ENCODE measurements at regions not wholly inside any gene's neighbourhood (a gene's known extent, or its start where the extent isn't known, plus 50 kb on each side); places are given as distances from the start of the nearest gene placed in this dataset.
"Not testable (repeated sequence)": the region's sequence is repeated elsewhere in the genome, so short reads cannot be mapped to it uniquely, and the experiment has no call there.

DNA sequence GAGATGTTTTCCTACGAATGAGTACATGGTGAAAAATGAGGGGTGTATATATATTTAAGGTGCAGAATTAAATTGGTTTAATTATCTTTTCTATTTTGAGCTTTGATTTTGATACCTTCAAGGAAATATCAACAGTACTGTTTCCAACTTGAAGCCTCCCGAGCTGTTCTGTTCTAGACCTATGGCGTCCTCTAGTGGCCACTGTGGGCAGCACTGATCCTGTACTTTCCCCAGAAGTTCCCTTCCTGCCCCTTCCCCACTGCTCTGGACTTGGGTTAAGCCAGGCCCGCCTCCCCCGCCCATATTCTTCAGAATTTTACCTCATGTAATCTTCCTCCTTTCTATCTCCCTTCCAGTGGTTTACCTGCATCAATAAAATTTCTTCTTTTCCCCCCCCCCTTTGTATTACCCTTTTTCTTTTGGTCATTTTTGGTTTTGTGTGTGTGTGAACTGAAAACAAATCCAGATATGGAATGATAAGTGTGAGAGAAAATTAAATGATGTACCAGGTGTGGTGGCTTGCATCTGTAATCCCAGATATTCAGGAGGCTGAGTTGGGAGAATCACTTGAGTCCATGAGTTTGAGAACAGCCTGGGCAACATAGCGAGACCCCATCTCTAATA is 1643.5 kb downstream of the TP53TG3F start:
- Histone ChIP-seq H3K4me3 (ENCODE audit: low read depth in 1 of 2, low read length in 2 of 2) (no peak overlapping the region), H3K27me3 (ENCODE audit: control insufficient read depth in 1 of 2, insufficient read depth in 2 of 2, low read length in 2 of 2) (no peaks in the 10 kb centered on the region), H3K27ac (ENCODE audit: low read depth in 2 of 2, low read length in 1 of 2) (no peak overlapping the region), H3K36me3 (ENCODE audit: control insufficient read depth in 2 of 2, insufficient read depth in 2 of 2, low read length in 1 of 2) (no peaks in the 10 kb centered on the region), H3K9me3 (ENCODE audit: control insufficient read depth in 2 of 2, insufficient read depth in 1 of 2, low read depth in 1 of 2, low read length in 1 of 2) (no peaks in the 10 kb centered on the region), H3K4me1 (ENCODE audit: control insufficient read depth in 2 of 2, insufficient read depth in 2 of 2, low read length in 1 of 2) (no peaks in the 10 kb centered on the region)
- WGBS, 2 donors, result 31 to 40% methylated on average over 6 of the region's 6 CpGs

DNA sequence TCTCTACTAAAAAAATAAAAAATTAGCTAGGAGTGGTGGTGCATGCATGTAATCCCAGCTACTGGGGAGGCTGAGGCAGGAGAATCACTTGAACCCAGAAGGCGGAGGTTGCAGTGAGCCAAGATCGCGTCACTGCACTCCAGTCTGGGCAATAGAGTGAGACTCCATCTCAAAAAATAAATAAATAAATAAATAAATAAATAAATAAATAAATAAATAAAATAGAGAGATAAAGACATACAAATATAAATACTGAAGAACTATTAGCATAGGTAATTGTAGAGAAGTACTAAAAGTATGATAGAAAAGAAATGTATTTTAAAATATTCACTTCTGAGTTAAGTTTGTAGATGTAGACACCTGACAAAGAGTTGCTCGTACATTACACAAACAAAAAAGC is 1652.4 kb downstream of the TP53TG3F start:
- not testable (repeated sequence) for H3K27me3 ChIP-seq (ENCODE audit: control insufficient read depth in 1 of 2, insufficient read depth in 2 of 2, low read length in 2 of 2); H3K27ac ChIP-seq (ENCODE audit: low read depth in 2 of 2, low read length in 1 of 2); H3K4me3 ChIP-seq (ENCODE audit: low read depth in 1 of 2, low read length in 2 of 2); H3K4me1 ChIP-seq (ENCODE audit: control insufficient read depth in 2 of 2, insufficient read depth in 2 of 2, low read length in 1 of 2); H3K9me3 ChIP-seq (ENCODE audit: control insufficient read depth in 2 of 2, insufficient read depth in 1 of 2, low read depth in 1 of 2, low read length in 1 of 2); H3K36me3 ChIP-seq (ENCODE audit: control insufficient read depth in 2 of 2, insufficient read depth in 2 of 2, low read length in 1 of 2)
- WGBS, 2 donors, result 71 to 82% methylated on average over 4 of the region's 4 CpGs

DNA sequence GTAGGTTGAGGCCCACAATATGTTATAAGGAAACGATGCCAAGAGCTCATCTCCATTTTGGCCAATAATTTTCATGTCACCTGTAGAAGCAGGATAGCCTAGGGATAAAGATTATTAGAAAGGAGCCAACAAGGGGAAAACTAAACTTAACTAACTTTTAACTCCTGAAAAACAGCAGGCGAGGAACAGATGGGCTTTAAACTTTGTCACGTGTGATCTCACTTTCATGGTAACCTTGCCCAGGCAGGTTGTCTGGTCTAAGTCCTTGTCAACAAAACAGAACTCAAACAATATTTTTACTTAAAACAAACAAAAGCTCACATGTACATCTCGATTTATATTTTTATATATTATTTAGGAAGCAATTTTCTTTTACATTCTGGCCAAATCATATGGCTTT is 1672.0 kb downstream of the TP53TG3F start:
- Histone ChIP-seq H3K9me3 (ENCODE audit: control insufficient read depth in 2 of 2, insufficient read depth in 1 of 2, low read depth in 1 of 2, low read length in 1 of 2) (no peaks in the 10 kb centered on the region), H3K27ac (ENCODE audit: low read depth in 2 of 2, low read length in 1 of 2) (no peak overlapping the region), H3K36me3 (ENCODE audit: control insufficient read depth in 2 of 2, insufficient read depth in 2 of 2, low read length in 1 of 2) (no peaks in the 10 kb centered on the region), H3K4me1 (ENCODE audit: control insufficient read depth in 2 of 2, insufficient read depth in 2 of 2, low read length in 1 of 2) (no peaks in the 10 kb centered on the region), H3K27me3 (ENCODE audit: control insufficient read depth in 1 of 2, insufficient read depth in 2 of 2, low read length in 2 of 2) (no peaks in the 10 kb centered on the region), H3K4me3 (ENCODE audit: low read depth in 1 of 2, low read length in 2 of 2) (no peak overlapping the region)
- WGBS, 2 donors, result 43 to 48% methylated on average over 4 of the region's 4 CpGs

DNA sequence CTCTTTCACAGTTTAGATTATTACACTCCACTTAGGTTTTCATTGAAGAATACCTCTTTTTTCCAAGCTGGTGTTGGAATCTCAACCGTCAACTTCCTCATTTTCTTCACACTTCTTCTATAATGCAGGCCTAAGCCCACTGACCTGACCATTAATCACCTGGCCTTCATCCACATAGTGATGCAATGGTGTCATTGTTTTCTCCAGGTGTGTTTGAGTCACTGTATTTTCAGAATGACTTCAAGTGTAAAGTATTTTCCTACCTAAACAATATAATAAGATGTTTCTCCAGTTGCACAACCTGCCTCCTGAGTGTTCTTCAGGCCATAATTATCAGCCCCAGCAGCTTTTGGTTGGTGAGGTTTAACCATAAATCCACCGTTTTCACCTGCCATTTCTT is 1675.1 kb downstream of the TP53TG3F start:
- Histone ChIP-seq H3K4me1 (ENCODE audit: control insufficient read depth in 2 of 2, insufficient read depth in 2 of 2, low read length in 1 of 2) (no peaks in the 10 kb centered on the region), H3K36me3 (ENCODE audit: control insufficient read depth in 2 of 2, insufficient read depth in 2 of 2, low read length in 1 of 2) (no peaks in the 10 kb centered on the region), H3K27me3 (ENCODE audit: control insufficient read depth in 1 of 2, insufficient read depth in 2 of 2, low read length in 2 of 2) (no peaks in the 10 kb centered on the region), H3K4me3 (ENCODE audit: low read depth in 1 of 2, low read length in 2 of 2) (no peak overlapping the region), H3K9me3 (ENCODE audit: control insufficient read depth in 2 of 2, insufficient read depth in 1 of 2, low read depth in 1 of 2, low read length in 1 of 2) (no peaks in the 10 kb centered on the region), H3K27ac (ENCODE audit: low read depth in 2 of 2, low read length in 1 of 2) (no peak overlapping the region)
- WGBS, 2 donors, result 16 to 21% methylated on average over 2 of the region's 2 CpGs

DNA sequence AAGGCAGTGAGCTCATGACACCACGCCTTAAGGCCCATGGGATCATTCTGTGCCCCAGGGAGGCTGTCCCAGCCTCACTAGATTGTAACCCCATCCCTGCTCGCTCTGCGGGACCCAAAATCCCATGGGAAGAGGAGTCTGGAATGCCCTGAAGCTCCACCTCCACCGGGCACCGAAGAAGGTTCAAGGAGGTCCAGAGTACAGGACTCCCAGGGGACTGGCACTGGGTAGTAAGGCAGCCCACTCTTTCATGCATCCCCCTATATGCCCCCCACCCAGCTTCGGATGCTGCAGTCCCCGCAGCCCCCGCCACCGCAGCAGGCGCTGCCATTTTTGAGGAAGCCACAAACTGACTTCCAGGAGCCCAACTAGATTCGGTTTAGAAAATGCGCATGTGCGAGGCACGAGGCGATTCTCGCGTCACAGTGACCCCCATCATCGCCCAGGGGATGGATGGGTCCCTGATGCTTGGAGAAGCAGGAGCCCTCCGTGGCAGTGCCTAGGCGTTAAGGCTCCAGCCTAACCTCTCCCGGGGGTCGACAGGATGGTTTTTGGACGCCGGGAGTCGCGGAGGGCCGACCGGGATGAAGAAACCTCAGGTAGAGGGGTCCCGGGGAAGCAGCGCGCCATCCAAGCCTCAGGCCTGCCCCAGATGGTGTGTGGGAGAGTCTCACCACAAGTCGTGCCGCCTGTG is 1681.0 kb downstream of the TP53TG3F start:
- no peak overlapping the region for H3K4me3 ChIP-seq (ENCODE audit: low read depth in 1 of 2, low read length in 2 of 2)
- peaks cover 3 to 19% of the 10 kb centered on the region in 2 donors for H3K9me3 ChIP-seq (ENCODE audit: control insufficient read depth in 2 of 2, insufficient read depth in 1 of 2, low read depth in 1 of 2, low read length in 1 of 2)
- no peaks in the 10 kb centered on the region for H3K36me3 ChIP-seq (ENCODE audit: control insufficient read depth in 2 of 2, insufficient read depth in 2 of 2, low read length in 1 of 2)
- H3K4me1 ChIP-seq (ENCODE audit: control insufficient read depth in 2 of 2, insufficient read depth in 2 of 2, low read length in 1 of 2), result no peaks in the 10 kb centered on the region
- H3K27ac ChIP-seq (ENCODE audit: low read depth in 2 of 2, low read length in 1 of 2), result no peak overlapping the region
- no peaks in the 10 kb centered on the region for H3K27me3 ChIP-seq (ENCODE audit: control insufficient read depth in 1 of 2, insufficient read depth in 2 of 2, low read length in 2 of 2)
- WGBS, 2 donors, result 84 to 86% methylated on average over 33 of the region's 33 CpGs

DNA sequence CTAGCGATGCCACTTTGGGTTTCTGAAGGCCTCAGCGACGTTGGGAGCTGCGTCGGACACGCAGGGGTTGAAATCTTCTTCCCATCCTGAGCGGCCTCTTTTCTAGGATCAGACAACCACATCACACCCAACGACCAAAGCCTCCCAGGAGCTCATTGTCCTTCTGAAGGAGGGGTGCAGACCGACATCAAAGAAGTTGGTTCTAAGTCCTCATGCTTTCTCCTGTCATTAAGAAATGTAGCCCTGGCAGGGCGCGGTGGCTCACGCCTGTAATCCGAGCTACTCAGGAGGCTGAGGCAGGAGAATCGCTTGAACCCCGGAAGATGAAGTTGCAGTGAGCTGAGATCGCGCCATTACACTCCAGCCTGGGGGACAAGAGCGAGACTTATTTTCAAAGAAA is 1681.9 kb downstream of the TP53TG3F start:
- no peak overlapping the region for H3K27ac ChIP-seq (ENCODE audit: low read depth in 2 of 2, low read length in 1 of 2)
- no peaks in the 10 kb centered on the region for H3K36me3 ChIP-seq (ENCODE audit: control insufficient read depth in 2 of 2, insufficient read depth in 2 of 2, low read length in 1 of 2)
- no peak overlapping the region for H3K4me3 ChIP-seq (ENCODE audit: low read depth in 1 of 2, low read length in 2 of 2)
- no peaks in the 10 kb centered on the region for H3K4me1 ChIP-seq (ENCODE audit: control insufficient read depth in 2 of 2, insufficient read depth in 2 of 2, low read length in 1 of 2)
- H3K9me3 ChIP-seq (ENCODE audit: control insufficient read depth in 2 of 2, insufficient read depth in 1 of 2, low read depth in 1 of 2, low read length in 1 of 2), result peaks cover 4 to 24% of the 10 kb centered on the region in 2 donors
- 71 to 85% methylated on average over 18 of the region's 18 CpGs for WGBS, 2 donors
- no peaks in the 10 kb centered on the region for H3K27me3 ChIP-seq (ENCODE audit: control insufficient read depth in 1 of 2, insufficient read depth in 2 of 2, low read length in 2 of 2)

DNA sequence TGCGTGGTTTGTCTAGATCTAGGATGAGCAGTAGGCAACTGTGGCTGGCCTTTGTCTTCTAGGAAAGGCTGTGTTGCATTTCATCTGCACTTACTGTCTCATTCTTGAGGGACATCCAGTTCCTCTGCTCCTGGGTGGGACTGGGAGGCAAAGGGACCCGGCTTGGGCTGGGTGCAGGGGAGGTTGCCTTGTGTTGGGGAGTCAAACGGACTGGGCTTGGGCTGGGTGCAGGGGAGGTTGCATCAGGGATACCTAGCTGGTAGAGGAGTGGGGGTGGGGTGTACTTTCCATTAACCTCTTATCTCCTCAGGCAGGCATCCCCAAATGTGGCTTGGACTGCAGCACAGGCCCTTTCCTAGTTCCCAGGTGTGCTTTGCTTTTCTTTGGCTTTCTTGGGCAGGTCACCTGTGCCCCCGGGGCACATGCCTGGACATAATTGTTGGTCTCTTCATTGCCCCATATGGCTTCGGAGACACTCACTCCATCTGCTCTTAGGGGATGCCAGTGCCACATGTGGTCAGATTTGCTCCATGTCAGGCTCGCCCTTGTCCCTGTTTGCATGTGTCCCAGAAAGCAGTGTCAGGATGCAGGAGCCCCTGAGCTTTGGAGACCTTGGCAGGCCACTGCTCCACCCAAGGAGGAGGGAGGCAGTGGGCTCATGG is 1682.9 kb downstream of the TP53TG3F start:
- Histone ChIP-seq H3K27ac (ENCODE audit: low read depth in 2 of 2, low read length in 1 of 2) (no peak overlapping the region), H3K4me3 (ENCODE audit: low read depth in 1 of 2, low read length in 2 of 2) (no peak overlapping the region), H3K27me3 (ENCODE audit: control insufficient read depth in 1 of 2, insufficient read depth in 2 of 2, low read length in 2 of 2) (no peaks in the 10 kb centered on the region), H3K9me3 (ENCODE audit: control insufficient read depth in 2 of 2, insufficient read depth in 1 of 2, low read depth in 1 of 2, low read length in 1 of 2) (peaks cover 9 to 28% of the 10 kb centered on the region in 2 donors), H3K36me3 (ENCODE audit: control insufficient read depth in 2 of 2, insufficient read depth in 2 of 2, low read length in 1 of 2) (no peaks in the 10 kb centered on the region), H3K4me1 (ENCODE audit: control insufficient read depth in 2 of 2, insufficient read depth in 2 of 2, low read length in 1 of 2) (no peaks in the 10 kb centered on the region)
- 64 to 67% methylated on average over 6 of the region's 6 CpGs for WGBS, 2 donors

DNA sequence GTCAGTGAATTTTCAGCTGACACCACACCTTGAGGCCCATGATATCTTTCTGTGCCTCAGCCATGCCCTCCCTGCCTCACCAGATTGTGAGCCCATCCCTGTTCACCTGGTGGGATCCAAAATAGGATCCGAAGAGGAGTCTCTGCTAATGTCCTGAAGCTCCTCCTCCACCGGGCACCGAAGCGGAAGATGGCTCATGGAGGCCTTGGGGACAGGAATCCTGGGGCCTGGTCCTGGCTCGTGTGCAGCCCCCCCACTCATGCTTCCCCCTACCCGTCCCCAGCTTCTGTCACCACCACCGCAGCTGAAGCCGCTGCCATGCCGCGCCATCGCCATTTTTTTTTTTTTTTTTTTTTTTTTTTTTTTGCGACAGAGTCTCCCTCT is 1683.4 kb downstream of the TP53TG3F start:
- 90 to 93% methylated on average over 8 to 12 of the region's 12 CpGs for WGBS, 2 donors
- Histone ChIP-seq H3K27me3 (ENCODE audit: control insufficient read depth in 1 of 2, insufficient read depth in 2 of 2, low read length in 2 of 2) (no peaks in the 10 kb centered on the region), H3K4me3 (ENCODE audit: low read depth in 1 of 2, low read length in 2 of 2) (no peak overlapping the region), H3K9me3 (ENCODE audit: control insufficient read depth in 2 of 2, insufficient read depth in 1 of 2, low read depth in 1 of 2, low read length in 1 of 2) (peaks cover 12 to 33% of the 10 kb centered on the region in 2 donors), H3K4me1 (ENCODE audit: control insufficient read depth in 2 of 2, insufficient read depth in 2 of 2, low read length in 1 of 2) (no peaks in the 10 kb centered on the region), H3K27ac (ENCODE audit: low read depth in 2 of 2, low read length in 1 of 2) (no peak overlapping the region), H3K36me3 (ENCODE audit: control insufficient read depth in 2 of 2, insufficient read depth in 2 of 2, low read length in 1 of 2) (no peaks in the 10 kb centered on the region)

DNA sequence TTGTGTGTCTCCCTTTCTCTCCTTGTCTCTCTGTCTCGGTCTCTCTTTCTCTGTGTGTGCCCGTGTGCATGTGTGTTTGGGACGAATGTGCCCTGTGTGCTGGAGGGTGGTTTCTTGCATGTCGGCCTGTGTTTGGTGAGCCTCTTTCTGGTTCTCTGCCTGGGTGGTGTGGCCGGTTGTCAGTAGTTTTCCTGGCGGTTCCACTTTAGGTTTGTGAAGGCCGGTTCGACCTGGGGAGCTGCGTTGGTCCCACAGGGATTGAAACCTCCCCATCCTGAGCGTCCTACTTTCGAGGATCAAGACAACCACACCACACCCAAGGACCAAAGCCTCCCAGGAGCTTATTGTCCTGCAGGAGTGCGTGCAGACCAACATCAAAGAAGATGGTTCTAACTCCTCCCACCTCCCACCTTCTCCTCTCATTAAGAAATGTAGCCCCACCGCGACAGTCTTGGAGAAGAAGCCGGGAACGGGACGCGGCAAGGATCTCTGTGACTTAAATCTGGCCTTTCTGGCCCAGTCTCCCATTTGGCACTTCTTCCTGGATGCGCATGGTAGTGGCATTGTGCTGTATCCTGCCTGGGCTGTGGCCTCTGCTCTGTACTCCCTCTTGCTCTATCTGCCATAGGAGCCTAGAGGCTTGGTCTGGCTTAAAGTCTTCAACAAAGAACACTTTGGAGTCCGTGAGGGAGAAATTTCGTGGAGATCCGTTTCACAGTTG is 1685.0 kb downstream of the TP53TG3F start:
- H3K9me3 ChIP-seq (ENCODE audit: control insufficient read depth in 2 of 2, insufficient read depth in 1 of 2, low read depth in 1 of 2, low read length in 1 of 2), result peaks cover 20 to 43% of the 10 kb centered on the region in 2 donors

More for the DNA sequence above, 1685.0 kb downstream of the TP53TG3F start:
- Histone ChIP-seq H3K36me3 (ENCODE audit: control insufficient read depth in 2 of 2, insufficient read depth in 2 of 2, low read length in 1 of 2) (no peaks in the 10 kb centered on the region), H3K27me3 (ENCODE audit: control insufficient read depth in 1 of 2, insufficient read depth in 2 of 2, low read length in 2 of 2) (no peaks in the 10 kb centered on the region), H3K4me1 (ENCODE audit: control insufficient read depth in 2 of 2, insufficient read depth in 2 of 2, low read length in 1 of 2) (no peaks in the 10 kb centered on the region), H3K27ac (ENCODE audit: low read depth in 2 of 2, low read length in 1 of 2) (no peak overlapping the region), H3K4me3 (ENCODE audit: low read depth in 1 of 2, low read length in 2 of 2) (no peak overlapping the region)
- 81 to 86% methylated on average over 22 of the region's 22 CpGs for WGBS, 2 donors
